HG02884 (cell line): ENCODE measurements at regions not wholly inside any gene's neighbourhood (a gene's known extent, or its start where the extent isn't known, plus 50 kb on each side); places are given as distances from the start of the nearest gene placed in this dataset.
"Not testable (repeated sequence)": the region's sequence is repeated elsewhere in the genome, so short reads cannot be mapped to it uniquely, and the experiment has no call there.

ENCODE experiments used
- ATAC-seq: cut with Tn5 transposase; IDR thresholded peaks from one replicate; pipeline ENCODE4 v1.9.1; 2021; ENCODE audit warnings: mild to moderate bottlenecking, moderate library complexity; ENCODE audit not compliant: unreplicated experiment

DNA sequence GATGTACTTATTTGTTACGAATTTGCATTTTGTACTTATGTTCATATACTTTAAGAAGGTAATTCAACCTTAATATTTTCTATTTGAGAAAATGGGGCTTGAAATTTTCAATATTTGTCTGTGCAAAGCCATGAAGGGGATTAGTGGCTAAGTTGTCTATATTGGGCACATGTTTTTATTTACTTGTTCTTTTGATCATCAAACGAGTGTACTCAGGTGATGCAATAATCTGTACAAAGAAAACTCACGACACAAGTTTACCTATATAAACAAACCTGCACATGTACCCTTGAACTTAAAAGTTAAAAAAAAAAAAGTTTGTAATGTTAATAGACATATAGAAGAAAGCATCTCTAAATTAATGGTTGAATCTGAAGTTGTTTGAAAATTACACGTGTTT is 658.9 kb upstream of the SYT4 start:
- ATAC-seq = no peak

DNA sequence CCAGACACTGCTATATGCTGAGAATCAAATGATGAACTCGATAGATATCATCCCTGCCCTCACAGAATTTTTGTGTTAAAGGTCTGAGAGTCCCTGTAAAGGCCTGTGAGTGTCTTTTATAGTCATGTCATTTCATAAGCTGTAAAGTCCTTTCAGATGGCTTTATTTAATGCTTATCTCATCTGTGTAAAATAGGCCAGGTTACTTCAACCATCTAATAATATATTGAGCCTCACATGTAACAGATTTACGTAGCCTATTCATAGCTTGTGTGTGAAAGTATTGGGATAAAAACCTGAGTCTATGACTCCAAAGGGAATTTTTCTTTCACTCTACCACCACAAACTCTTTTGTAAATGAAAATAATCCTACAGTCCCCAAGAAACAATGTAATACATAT is 672.0 kb upstream of the SYT4 start:
- ATAC-seq = no peak

DNA sequence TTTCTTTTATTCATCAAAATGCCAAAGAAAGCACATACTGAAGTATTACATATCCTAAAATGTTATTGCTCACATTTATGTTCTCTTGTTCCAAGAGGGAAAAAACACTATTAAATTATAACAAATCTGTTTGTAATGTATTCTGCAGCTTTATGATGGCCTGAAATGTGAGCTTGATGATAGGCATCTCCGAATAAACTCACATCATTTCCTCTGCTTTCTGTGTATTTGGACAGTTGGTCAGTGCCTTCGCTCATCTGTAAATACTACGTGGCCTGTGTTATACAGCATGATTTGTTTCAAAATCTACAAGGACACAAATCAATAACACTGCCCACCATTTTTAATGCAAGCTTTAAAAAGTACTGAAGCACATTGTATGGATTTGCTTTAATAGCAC is 672.8 kb upstream of the SYT4 start:
- no peak for ATAC-seq

DNA sequence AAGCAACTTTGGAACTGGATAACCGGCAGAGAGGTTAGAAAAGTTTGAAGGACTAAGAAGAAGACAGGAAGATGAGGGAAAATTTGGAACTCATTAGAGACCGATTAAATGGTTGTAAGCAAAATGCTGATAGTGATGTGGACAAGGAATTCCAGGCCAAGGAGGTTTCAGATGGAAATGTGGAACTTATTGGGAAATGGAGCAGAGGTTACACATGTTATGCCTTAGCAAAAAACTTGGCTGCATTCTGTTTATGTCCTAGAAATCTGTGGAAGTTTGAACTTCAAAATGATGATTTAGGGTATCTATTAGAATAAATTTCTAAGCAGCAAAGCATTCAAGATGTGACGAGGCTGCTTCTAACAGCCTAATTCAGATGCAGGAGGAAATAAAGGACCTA is 675.1 kb upstream of the SYT4 start:
- ATAC-seq = no peak

DNA sequence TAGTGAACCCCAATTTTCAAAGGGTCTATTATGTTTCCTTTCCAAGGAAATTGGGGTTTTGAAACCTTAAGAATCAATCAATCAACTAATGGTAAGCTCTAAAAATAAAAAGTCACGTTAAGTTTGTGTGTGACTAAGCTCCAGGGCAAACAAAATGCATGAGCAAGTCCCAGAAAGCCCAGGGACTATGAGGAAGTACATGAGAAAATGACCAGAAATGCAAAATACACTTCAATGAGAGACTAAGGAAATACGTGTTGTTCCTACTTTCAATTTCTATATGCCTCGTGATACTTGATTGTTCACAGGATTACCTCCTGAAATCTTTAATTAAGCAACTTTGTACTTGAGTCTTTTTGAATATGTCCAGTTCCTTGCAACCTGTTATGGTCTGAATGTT is 684.4 kb upstream of the SYT4 start:
- no peak for ATAC-seq

DNA sequence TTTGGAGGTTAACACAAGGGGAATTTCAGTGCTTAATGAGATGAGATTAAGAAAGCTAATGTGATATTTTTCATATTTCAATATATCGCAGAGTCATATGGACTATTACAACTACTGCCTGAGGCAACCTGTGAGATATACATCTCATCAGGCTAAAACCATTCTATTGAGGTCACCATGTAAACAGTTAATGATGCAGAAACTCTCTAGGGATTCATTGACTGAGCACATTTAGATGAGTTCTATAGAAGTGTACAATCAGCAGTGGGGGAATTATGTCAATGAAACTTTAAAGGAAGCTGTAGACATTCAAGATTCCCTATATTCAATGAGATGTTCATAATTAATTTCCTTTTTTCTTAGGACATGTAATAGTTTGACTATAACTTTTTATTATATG is 687.4 kb upstream of the SYT4 start:
- ATAC-seq = no peak

DNA sequence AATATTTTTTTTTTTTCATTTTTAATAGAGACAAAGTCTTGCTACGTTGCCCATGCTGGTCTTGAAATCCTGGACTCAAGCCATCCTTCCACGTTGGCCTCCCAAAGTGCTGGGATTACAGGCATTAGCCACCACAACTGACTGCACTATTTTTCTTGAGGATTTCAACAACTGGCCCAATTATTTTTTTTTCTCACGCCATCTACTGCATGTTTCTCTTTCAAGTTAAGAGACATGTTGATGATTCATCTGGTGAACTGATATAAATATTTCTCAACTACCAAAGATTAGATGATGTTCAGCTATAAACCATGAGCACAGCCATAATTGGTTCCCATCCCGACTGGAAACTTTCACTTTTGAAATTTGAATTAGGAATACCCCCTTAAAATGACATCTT is 688.4 kb upstream of the SYT4 start:
- ATAC-seq = no peak

DNA sequence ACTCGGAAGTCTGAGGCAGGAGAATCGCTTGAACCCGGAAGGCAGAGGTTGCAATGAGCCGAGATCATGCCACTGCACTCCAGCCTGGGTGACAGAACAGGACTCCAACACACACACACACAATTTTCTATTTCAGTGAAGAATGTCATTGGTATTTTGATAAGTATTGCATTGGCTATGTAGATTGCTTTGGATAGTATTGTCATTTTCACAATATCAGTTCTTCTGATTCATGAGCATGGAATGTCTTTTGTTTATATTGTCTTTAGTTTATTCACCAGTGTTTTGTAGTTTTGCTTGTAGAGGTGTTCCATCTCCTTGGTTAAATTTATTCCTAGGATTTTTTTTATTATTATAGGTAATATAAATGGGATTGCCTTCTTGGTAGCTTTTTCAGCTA is 693.4 kb upstream of the SYT4 start:
- no peak for ATAC-seq

DNA sequence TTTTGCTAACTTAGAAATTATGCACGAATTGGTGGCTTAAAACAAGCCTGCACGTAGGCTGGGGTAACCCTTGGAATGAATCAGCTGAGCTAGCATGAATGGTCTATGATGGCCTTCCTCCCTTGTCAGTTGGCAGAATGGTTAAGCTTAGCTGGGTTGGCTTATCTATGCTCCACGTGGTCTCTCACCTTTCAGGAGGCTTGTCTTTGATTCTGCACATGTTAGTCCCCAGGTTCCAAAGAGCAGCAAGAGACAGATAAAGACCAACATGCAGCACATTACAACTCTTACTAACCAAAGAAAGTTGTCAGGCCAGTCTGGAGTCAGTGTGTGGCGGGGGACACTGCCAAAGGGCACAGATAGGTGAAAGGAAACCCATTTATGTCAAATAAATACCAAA is 700.9 kb upstream of the SYT4 start:
- no peak for ATAC-seq

DNA sequence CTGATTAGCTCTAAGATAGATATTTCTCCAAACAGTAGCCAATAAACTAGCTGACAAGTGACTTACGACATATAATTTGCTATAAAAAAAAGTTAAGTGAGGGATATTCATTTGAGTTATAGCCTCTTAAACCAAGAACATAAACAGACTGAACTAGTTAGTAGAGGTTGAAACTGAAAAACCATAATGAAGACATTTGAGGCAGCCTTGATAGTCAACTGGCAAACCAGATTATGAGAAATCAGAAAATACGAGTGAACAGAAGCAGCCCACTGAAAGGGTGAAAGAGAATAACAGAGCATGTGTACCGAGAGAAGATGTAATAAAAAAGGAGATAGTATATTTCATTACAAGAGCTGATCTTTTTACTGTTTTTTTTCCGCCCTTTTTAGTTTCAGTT is 698.1 kb upstream of the SETBP1 start:
- no peak for ATAC-seq

DNA sequence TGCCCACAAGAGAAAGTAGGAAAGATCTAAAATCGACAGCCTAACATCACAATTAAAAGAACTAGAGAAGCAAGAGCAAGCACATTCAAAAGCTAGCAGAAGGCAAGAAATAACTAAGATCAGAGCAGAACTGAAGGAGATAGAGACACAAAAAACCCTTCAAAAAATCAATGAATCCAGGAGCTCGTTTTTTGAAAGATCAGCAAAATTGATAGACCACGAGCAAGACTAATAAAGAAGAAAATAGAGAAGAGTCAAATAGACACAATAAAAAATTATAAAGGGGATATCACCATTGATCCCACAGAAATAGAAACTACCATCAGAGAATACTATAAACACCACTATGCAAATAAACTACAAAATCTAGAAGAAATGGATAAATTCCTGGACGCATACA is 693.6 kb upstream of the SETBP1 start:
- ATAC-seq = not testable (repeated sequence)

DNA sequence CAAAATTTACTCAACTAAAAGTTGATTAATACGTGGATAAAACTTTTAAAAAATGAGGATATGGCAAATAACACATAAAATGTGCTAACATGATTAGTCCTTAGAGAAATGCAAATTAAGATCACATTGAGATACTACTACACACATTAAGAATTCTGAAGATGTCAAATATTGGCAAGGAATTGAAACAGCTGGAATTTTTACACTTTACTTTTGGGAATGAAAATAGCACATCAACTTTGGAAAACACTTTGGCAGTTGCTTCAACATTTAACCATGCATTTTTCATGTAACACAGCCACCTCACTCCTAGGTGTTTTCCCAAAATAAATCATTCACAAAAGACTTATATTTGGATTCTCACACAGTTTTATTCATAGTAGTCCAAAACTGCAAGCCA is 687.9 kb upstream of the SETBP1 start:
- ATAC-seq = no peak

DNA sequence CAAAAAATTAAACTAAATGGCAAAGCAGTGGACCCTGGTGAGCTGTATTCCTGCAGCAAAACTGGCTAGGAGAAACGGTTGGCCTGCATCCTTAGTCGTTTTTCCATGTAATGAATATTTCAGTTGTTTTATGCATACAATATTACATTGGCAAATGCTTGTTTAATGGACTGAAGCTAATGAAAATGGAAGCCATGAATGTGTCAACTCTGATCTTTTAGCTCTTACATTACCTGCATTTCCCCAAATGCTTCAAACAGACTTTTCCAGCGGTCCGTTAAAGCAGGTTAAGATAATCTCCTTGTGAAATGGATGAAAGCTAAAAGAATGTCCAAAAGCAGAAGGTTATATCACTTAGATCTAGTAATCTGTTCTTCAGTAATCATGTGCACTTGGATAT is 686.3 kb upstream of the SETBP1 start:
- ATAC-seq = no peak

DNA sequence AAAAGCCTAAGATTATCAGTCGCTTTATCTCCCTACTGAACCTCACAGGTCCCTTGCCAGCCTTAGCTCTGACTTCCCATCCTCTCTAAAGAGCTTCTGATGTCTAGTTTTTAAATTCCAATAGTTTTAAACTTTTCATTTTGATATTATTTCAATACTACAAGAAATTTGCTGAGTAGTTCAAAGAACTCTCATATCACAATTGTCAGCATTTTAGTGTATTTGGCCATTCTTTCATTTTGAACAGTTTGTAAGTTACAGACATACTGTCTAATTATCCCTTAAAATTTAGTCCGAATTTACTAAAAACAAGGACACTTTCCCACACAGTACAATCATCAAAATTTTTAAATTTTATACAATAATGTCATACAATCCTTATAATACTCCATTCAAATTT is 666.8 kb upstream of the SETBP1 start:
- no peak for ATAC-seq

DNA sequence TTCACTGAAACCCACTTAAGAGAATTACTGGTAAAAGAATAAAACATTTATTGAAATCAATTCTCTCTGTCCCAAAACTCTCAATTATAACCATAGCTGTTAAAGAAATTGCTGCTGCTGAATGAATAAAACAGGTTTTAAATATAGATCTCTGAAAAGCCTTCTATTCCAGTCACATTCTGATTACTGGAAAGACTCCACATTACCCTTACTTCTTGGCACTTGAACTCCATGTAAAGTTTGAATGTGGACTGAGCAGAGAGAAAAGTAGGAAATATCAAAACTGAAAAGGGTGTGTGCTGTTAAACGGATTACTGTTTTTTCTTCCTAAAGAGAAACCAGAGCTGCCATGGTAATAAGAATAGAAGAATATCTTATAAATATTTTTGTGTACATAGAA is 655.3 kb upstream of the SETBP1 start:
- ATAC-seq = no peak

DNA sequence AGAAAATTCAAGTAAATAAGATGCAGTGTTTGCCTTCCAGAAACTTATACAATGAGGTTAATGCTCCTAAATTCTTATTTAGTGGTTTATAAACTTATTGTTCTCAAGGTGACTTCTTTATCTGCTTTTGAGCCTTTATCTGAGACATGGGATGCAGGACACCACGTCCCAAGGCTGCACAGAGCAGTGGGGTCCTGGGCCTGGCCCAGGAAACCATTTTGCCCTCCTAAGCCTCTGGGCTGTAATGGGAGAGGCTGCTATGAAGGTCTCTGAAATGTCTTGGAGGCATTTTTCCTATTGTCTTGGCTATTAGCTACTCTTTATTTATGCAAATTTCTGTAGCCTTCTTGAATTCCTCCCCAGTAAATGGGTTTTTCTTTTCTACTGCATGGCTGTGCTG is 652.6 kb upstream of the SETBP1 start:
- ATAC-seq = no peak

DNA sequence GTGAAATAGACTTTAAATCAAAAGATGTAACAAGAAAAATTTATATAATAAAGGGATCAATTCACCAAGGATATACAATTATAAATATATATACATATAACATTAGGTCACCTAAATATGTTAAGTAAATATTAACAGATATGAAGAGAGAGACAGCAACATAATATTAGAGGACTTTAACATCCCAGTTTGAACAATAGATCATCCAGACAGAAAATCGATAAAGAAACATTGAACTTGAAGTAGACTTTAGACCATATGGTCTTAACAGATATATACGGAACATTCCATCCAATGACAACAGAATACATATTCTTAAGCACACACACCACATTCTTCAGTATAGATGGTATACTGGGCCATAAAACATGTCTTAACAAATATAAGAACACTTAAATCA is 649.6 kb upstream of the SETBP1 start:
- no peak for ATAC-seq

DNA sequence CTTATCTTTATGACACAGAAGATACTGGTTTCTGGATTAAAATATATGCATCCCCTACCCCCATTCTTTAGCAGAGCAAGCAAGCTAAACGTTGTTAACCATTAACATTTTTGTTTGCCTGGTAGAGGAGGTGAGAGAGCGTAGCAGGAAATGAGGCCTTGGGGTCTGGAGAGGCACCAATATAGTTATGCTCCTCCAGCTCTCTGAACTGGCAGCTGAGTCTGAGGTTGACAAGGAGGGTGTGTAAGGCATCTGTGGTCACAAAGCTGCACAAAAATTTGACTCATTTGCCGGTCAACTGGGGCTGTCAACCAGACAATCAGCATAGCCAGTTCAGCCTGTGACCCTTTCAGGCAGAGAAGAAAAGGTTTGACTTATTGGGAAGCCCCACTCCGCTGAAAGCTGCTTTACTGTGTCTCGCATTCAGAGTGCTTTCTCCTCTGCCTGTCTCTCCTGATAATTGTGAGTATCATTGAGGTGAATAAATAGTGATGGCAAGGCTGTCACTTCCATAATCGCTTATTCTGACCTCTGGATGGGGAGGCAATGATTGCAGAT is 647.5 kb upstream of the SETBP1 start:
- ATAC-seq = no peak

DNA sequence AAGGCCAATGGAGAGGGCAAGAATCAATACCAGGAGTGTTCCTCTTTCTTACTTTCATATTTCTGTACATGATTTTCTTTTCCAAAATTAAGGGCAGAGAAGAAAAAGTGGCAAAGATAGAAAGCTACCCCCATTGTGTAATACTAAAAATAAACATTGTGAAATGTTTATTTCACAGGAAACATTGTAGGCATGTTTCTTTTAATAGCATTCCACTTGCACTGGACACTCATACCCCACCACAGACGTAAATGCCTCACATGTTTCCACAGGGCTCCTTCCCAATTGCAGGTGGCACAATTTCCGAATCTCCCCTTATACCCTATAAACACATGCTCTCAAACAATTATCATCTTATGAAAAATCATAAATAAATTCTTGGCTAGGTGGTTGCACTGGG is 645.1 kb upstream of the SETBP1 start:
- no peak for ATAC-seq

DNA sequence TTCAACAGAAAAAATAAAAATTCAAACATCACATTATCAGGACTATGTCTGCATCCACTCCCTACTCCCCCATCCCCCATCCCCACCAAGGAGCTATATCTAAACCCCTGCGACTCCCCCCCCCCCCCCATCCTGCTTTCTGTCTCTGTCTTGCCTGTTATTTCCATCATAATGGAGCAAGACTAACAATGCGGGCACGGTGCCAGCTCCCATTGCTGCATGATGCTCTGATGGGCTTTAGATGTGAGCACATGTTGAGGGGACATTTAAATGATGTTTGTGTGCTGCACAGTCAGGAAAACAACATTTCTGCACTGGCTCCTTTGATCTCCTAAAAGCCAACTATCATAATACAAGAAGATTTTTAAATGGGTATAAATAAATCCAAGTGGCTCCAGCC is 644.2 kb upstream of the SETBP1 start:
- ATAC-seq = no peak

DNA sequence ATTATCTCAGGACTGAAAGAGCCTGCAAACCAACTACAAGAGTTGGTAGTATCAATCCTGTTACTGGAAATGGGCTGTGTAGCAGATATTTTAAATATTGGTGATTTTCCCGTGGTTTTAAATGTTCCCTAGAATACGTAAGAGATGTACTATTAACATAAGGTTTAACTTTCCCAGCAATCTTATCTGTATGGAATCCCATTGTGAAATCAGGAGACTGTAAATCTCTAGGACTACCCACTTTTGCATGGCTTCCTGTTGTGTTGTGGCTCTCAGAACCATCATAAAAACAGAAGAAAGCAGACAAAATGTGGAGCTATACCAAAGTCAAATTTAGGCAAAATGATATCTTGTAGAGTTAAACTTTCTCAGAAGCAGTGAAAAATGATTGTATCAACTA is 641.5 kb upstream of the SETBP1 start:
- no peak for ATAC-seq

DNA sequence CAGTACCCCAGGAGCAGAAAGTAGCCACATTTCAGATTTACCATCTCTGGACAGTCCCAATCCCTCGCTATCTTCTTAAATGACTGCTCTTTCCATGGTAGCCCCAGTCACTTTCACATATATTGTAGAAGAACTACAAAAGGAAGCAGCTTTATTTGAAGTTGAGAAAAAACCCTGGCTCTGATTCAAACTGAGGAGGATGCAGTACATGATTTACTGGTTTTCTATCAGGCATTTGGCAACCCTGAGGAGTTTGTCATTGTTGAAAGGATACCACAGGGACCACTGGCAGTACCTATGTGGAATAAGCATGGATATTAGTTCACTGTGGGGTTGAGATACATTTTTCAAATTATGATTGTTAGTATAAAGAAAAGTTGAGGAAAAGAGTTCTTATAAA is 640.9 kb upstream of the SETBP1 start:
- no peak for ATAC-seq

DNA sequence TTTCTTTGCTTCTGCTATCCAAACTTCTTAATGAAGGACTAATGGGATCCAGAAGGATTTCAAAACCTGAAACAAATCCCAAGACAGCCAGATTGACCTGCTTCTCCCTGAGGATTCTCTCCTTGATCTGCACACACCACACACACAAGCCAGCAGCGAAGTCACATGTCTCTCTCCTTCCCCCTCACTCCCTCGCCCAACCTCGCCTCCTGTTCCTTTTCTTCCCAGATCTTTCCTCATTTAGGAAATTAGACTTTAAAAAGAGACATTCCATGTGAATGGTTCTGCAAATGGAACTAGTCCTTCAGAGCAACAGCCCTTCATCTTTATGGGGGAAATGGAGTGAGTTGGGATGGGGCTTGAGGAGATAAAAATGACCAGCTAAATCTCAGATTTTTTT is 639.1 kb upstream of the SETBP1 start:
- ATAC-seq = no peak

DNA sequence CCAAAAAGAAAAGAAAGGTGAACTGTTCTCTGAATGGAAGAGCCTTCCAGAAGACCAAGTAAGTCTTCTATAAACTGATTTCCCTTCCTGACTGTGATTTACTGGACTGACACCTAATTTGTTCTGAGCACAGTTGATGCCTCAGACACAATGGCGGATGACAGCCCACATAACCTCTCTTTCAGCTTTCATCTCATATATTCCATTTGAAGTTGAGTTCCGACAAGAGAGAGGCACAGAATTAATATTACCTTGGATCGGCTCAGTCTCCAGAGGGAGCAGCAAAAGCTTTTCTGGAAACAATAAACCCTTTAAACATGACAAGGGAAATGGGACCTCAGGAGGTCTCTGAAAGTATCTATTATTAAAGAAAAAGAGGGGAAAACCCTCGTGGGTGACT is 638.7 kb upstream of the SETBP1 start:
- ATAC-seq = no peak
